PFSK-1 (cell line): ENCODE measurements at regions not wholly inside any gene's neighbourhood (a gene's known extent, or its start where the extent isn't known, plus 50 kb on each side); places are given as distances from the start of the nearest gene placed in this dataset.

ENCODE experiments used
- REST ChIP-seq, 2 experiments: IDR thresholded peaks; 2 replicates each; pipeline versions ENCODE4 v1.6.1 to v1.8.0; 2011 to 2012; ENCODE audit warnings: low read depth in 2 of 2, low read length in 2 of 2, control low read depth in 1 of 2, inconsistent platforms in 1 of 2, mild to moderate bottlenecking in 1 of 2, moderate library complexity in 1 of 2; ENCODE audit not compliant: insufficient read depth in 1 of 2
- TAF1 ChIP-seq: IDR thresholded peaks from 2 replicates; pipeline ENCODE4 v1.6.1; 2012; ENCODE audit warnings: low read length, control low read depth, borderline replicate concordance; ENCODE audit not compliant: insufficient read depth

- no peak for TF ChIP-seq TAF1
- no peak for TF ChIP-seq REST (IDR thresholded peaks at IDR 0.05; ENCODE audit: insufficient read depth in 1 of 2, low read depth in 2 of 2, low read length in 2 of 2)
Measured at GRCh38 chr10:2188371-2188770, 451.0 kb upstream of the ADARB2 start.
